RKO (cell line): ENCODE measurements at regions not wholly inside any gene's neighbourhood (a gene's known extent, or its start where the extent isn't known, plus 50 kb on each side); places are given as distances from the start of the nearest gene placed in this dataset.

Experiments used
- DNase-seq: peaks from one replicate; pipeline ENCODE4 v3.0.0-alpha.2; 2016; ENCODE audit warnings: low spot score

- no peak for DNase-seq
These were observed 232.3 kb upstream of the CIBAR2 start for GRCh38 chr16:85344502-85345128.

GRCh38 chr16:85345129-85345639, 232.9 kb upstream of the CIBAR2 start:
- no peak for DNase-seq

GRCh38 chr16:85346404-85347212, 234.3 kb upstream of the CIBAR2 start:
- DNase-seq, result no peak

- no peak for DNase-seq
These were observed 234.9 kb upstream of the CIBAR2 start for GRCh38 chr16:85347213-85347591.

GRCh38 chr16:85348065-85348840, 236.0 kb upstream of the CIBAR2 start:
- DNase-seq, result no peak

GRCh38 chr16:85348911-85349334, 236.7 kb upstream of the CIBAR2 start:
- DNase-seq, result no peak

- DNase-seq, result no peak
These were observed 237.3 kb upstream of the CIBAR2 start for GRCh38 chr16:85349365-85350145.

GRCh38 chr16:85350146-85350728, 238.0 kb upstream of the CIBAR2 start:
- no peak for DNase-seq

- no peak for DNase-seq
These were observed 238.7 kb upstream of the CIBAR2 start for GRCh38 chr16:85350973-85351372.

- DNase-seq, result no peak
These were observed 240.7 kb upstream of the CIBAR2 start for GRCh38 chr16:85353013-85353412.

- DNase-seq, result no peak
These were observed 241.8 kb upstream of the CIBAR2 start for GRCh38 chr16:85353839-85354685.

- no peak for DNase-seq
These were observed 242.6 kb upstream of the CIBAR2 start for GRCh38 chr16:85354686-85355514.

- DNase-seq, result no peak
These were observed 243.2 kb upstream of the CIBAR2 start for GRCh38 chr16:85355515-85355837.

GRCh38 chr16:85356157-85356556, 243.9 kb upstream of the CIBAR2 start:
- no peak for DNase-seq

- DNase-seq, result no peak
These were observed 245.1 kb upstream of the CIBAR2 start for GRCh38 chr16:85357323-85357722.

- DNase-seq, result no peak
These were observed 245.7 kb upstream of the CIBAR2 start for GRCh38 chr16:85357924-85358505.

- DNase-seq, result no peak
These were observed 246.5 kb upstream of the CIBAR2 start for GRCh38 chr16:85358704-85359146.

- no peak for DNase-seq
These were observed 247.0 kb upstream of the CIBAR2 start for GRCh38 chr16:85359147-85359822.
